Tibial nerve (tissue), 3 donors: ENCODE measurements at regions not wholly inside any gene's neighbourhood (a gene's known extent, or its start where the extent isn't known, plus 50 kb on each side); places are given as distances from the start of the nearest gene placed in this dataset.

Experiments used
- CTCF ChIP-seq, 5 experiments: fragments of 200-600 bp in 3 of 5; fragments of 450-650 bp in 2 of 5; sonication (generic) in 3 of 5; IDR thresholded peaks; one replicate each; pipeline ENCODE4 v1.5.1; 2016 to 2019; ENCODE audit warnings: antibody characterized with exemption in 5 of 5, mild to moderate bottlenecking in 3 of 5, moderate library complexity in 2 of 5
- POLR2A ChIP-seq, 2 donors: fragments of 450-650 bp; IDR thresholded peaks; one replicate each; pipeline ENCODE4 v1.6.1; 2017; ENCODE audit warnings: antibody characterized with exemption in 2 of 2, mild to moderate bottlenecking in 2 of 2, moderate library complexity in 2 of 2

GRCh38 chr17:69773081-69773480, 301.9 kb upstream of the KCNJ16 start:
- TF ChIP-seq CTCF (IDR thresholded peaks at IDR 0.05) (no peak), POLR2A (IDR thresholded peaks at IDR 0.05) (no peak)
